Naive thymus-derived CD4-positive, alpha-beta T cell (primary cell): ENCODE measurements at regions not wholly inside any gene's neighbourhood (a gene's known extent, or its start where the extent isn't known, plus 50 kb on each side); places are given as distances from the start of the nearest gene placed in this dataset.
"Not testable (repeated sequence)": the region's sequence is repeated elsewhere in the genome, so short reads cannot be mapped to it uniquely, and the experiment has no call there.

Experiments used
- ATAC-seq: fragments of 150-1000 bp; cut with Tn5 transposase; 2 replicates; pipeline ENCODE4 v1.10.0; 2021; ENCODE audit warnings: mild to moderate bottlenecking, moderate library complexity
- CTCF ChIA-PET: fragments of 350-600 bp; sonication (Branson Sonifier 250); formaldehyde crosslinking; loops from one replicate; lab custom pipeline; 2021; ENCODE audit warnings: antibody characterized with exemption; lab: Charles Lee
- POLR2A ChIA-PET: fragments of 350-600 bp; sonication (Branson Sonifier 250); formaldehyde crosslinking; loops from one replicate; lab custom pipeline; 2021; ENCODE audit warnings: antibody characterized with exemption, inconsistent platforms; lab: Charles Lee
- DNase-seq, 9 donors: peaks; one replicate each; pipeline versions ENCODE4 v3.0.0 to v3.0.0-alpha.2; 2020 to 2022; ENCODE audit warnings: mixed read lengths in 1 of 9
- H3K27ac ChIP-seq: one replicate; pipeline ENCODE4 v1.7.0; 2013; ENCODE audit warnings: mild to moderate bottlenecking, low read depth, low read length, moderate library complexity
- H3K27me3 ChIP-seq, 2 donors: one replicate each; pipeline ENCODE4 v1.7.0; 2013; ENCODE audit warnings: low read length in 2 of 2, mild to moderate bottlenecking in 2 of 2, moderate library complexity in 2 of 2; ENCODE audit not compliant: control insufficient read depth in 2 of 2, insufficient read depth in 2 of 2
- H3K36me3 ChIP-seq, 3 experiments: 1 replicate in 2 of 3; 2 replicates in 1 of 3; pipeline ENCODE4 v1.7.0; 2013; ENCODE audit warnings: low read length in 3 of 3, mild to moderate bottlenecking in 3 of 3, moderate library complexity in 1 of 3; ENCODE audit not compliant: insufficient read depth in 3 of 3, control insufficient read depth in 2 of 3
- H3K4me1 ChIP-seq, 2 donors: one replicate each; pipeline ENCODE4 v1.7.0; 2013; ENCODE audit warnings: low read length in 2 of 2, mild to moderate bottlenecking in 2 of 2, moderate library complexity in 1 of 2; ENCODE audit not compliant: control insufficient read depth in 2 of 2, insufficient read depth in 2 of 2
- H3K4me3 ChIP-seq: 2 replicates; pipeline ENCODE4 v1.7.0; 2013; ENCODE audit warnings: mild to moderate bottlenecking, low read length
- H3K9me3 ChIP-seq, 3 experiments: 1 replicate in 2 of 3; 2 replicates in 1 of 3; pipeline ENCODE4 v1.7.0; 2013; ENCODE audit warnings: low read length in 3 of 3; ENCODE audit not compliant: control insufficient read depth in 2 of 3
- H3K27ac Mint-ChIP-seq, 9 donors: one replicate each; pipeline ENCODE4 v1.8.0; 2020 to 2022; ENCODE audit warnings: mixed read lengths in 9 of 9, mild to moderate bottlenecking in 8 of 9, moderate library complexity in 5 of 9, inconsistent platforms in 2 of 9
- H3K27me3 Mint-ChIP-seq, 5 donors: one replicate each; pipeline ENCODE4 v1.8.0; 2021 to 2022; ENCODE audit warnings: mixed read lengths in 5 of 5, mild to moderate bottlenecking in 1 of 5
- H3K36me3 Mint-ChIP-seq, 5 donors: one replicate each; pipeline ENCODE4 v1.8.0; 2020 to 2022; ENCODE audit warnings: mixed read lengths in 5 of 5, mild to moderate bottlenecking in 3 of 5, inconsistent platforms in 1 of 5
- H3K4me1 Mint-ChIP-seq, 7 donors: one replicate each; pipeline ENCODE4 v1.8.0; 2020 to 2022; ENCODE audit warnings: mixed read lengths in 7 of 7, mild to moderate bottlenecking in 3 of 7, inconsistent platforms in 1 of 7
- H3K4me3 Mint-ChIP-seq, 10 donors: one replicate each; pipeline ENCODE4 v1.8.0; 2020 to 2022; ENCODE audit warnings: mild to moderate bottlenecking in 10 of 10, mixed read lengths in 10 of 10, moderate library complexity in 6 of 10, inconsistent platforms in 2 of 10
- H3K9me3 Mint-ChIP-seq, 11 donors: one replicate each; pipeline ENCODE4 v1.8.0; 2020 to 2022; ENCODE audit warnings: mixed read lengths in 11 of 11, mild to moderate bottlenecking in 4 of 11, inconsistent platforms in 1 of 11, moderate library complexity in 1 of 11
- intact Hi-C, 2 donors: fragments of 100-400 bp; cut with micrococcal nuclease; formaldehyde crosslinking; loops; one replicate each; pipeline ENCODE4 v1.15.1; 2023

- H3K27me3 Mint-ChIP-seq, result peaks cover 0 to 4% (median 0%) of the 10 kb centered on the region in 5 donors
- H3K27ac Mint-ChIP-seq, result no peak overlapping the region
- H3K9me3 Mint-ChIP-seq, result peaks cover 0 to 7% (median 0%) of the 10 kb centered on the region in 11 donors
- no peak for ATAC-seq
- no peak for DNase-seq
- H3K4me1 ChIP-seq, result no peaks in the 10 kb centered on the region
- H3K36me3 Mint-ChIP-seq, result no peaks in the 10 kb centered on the region
- no peak overlapping the region for H3K27ac ChIP-seq
- H3K27me3 ChIP-seq, result no peaks in the 10 kb centered on the region
- no peaks in the 10 kb centered on the region for H3K4me1 Mint-ChIP-seq
- H3K9me3 ChIP-seq, result no peaks in the 10 kb centered on the region
- no peak overlapping the region for H3K4me3 Mint-ChIP-seq
- no peak overlapping the region for H3K4me3 ChIP-seq
- ChIA-PET CTCF (no interaction called here), POLR2A (no interaction called here)
- intact Hi-C loops, result no loop called here
- no peaks in the 10 kb centered on the region for H3K36me3 ChIP-seq
Observed at GRCh38 chr6:22206106-22206505, 90.7 kb downstream of the PRL start.

GRCh38 chr6:22208026-22208425, 88.8 kb downstream of the PRL start:
- Histone ChIP-seq H3K4me3 (no peak overlapping the region), H3K27me3 (no peaks in the 10 kb centered on the region), H3K4me1 (no peaks in the 10 kb centered on the region), H3K9me3 (no peaks in the 10 kb centered on the region), H3K36me3 (no peaks in the 10 kb centered on the region), H3K27ac (no peak overlapping the region)
- Mint-ChIP-seq H3K27me3 (peaks cover 0 to 4% (median 0%) of the 10 kb centered on the region in 5 donors), H3K9me3 (peaks cover 0 to 5% (median 0%) of the 10 kb centered on the region in 11 donors), H3K36me3 (no peaks in the 10 kb centered on the region), H3K27ac (no peak overlapping the region), H3K4me3 (no peak overlapping the region), H3K4me1 (no peaks in the 10 kb centered on the region)
- CTCF ChIA-PET, result no interaction called here
- intact Hi-C loops, result no loop called here
- DNase-seq (no peak), ATAC-seq (no peak)
- POLR2A ChIA-PET, result no interaction called here

DNA sequence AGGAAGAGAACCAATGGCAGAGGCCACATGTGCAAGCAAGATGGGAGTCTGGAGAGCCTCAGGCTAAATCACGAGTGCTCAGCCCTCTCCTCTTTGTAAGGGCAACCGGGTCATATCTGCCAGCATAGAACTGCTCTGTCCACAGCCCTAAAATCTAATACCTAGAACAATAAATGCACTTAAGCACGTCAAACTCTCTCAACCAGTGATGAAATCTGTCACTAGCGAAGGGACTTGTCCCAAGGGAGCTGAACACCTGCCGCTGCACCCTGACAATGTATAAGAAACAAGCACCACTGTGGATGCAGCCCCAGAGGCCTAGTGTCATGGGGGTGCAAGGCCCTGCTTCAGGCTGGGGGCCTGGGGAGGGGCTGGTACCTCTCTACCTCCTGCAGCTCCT, 82.5 kb downstream of the PRL start:
- CTCF ChIA-PET, result no interaction called here

GRCh38 chr6:22215474-22215873, 81.4 kb downstream of the PRL start:
- DNase-seq, ATAC-seq, H3K36me3 Mint-ChIP-seq, H3K4me1 Mint-ChIP-seq, POLR2A ChIA-PET, H3K27me3 ChIP-seq, CTCF ChIA-PET, H3K4me1 ChIP-seq, H3K9me3 ChIP-seq, H3K9me3 Mint-ChIP-seq, H3K27me3 Mint-ChIP-seq, intact Hi-C loops, H3K36me3 ChIP-seq, H3K4me3 ChIP-seq, H3K4me3 Mint-ChIP-seq, H3K27ac Mint-ChIP-seq, H3K27ac ChIP-seq: not testable (repeated sequence)

More for the DNA sequence above, 82.5 kb downstream of the PRL start:
- intact Hi-C loops, result no loop called here
- H3K4me3 ChIP-seq, result no peak overlapping the region
- H3K9me3 Mint-ChIP-seq, result peaks cover 0 to 2% (median 0%) of the 10 kb centered on the region in 11 donors
- H3K36me3 Mint-ChIP-seq, result no peaks in the 10 kb centered on the region
- H3K4me3 Mint-ChIP-seq, result no peak overlapping the region
- no peaks in the 10 kb centered on the region for H3K4me1 Mint-ChIP-seq
- H3K9me3 ChIP-seq, result no peaks in the 10 kb centered on the region
- H3K36me3 ChIP-seq, result no peaks in the 10 kb centered on the region
- no peaks in the 10 kb centered on the region for H3K27me3 Mint-ChIP-seq
- DNase-seq (no peak), ATAC-seq (no peak)
- no peaks in the 10 kb centered on the region for H3K4me1 ChIP-seq
- no peak overlapping the region for H3K27ac ChIP-seq
- no peaks in the 10 kb centered on the region for H3K27me3 ChIP-seq
- no peak overlapping the region for H3K27ac Mint-ChIP-seq
- POLR2A ChIA-PET, result no interaction called here

- no peak overlapping the region for H3K27ac ChIP-seq
- Mint-ChIP-seq H3K4me3 (no peak overlapping the region), H3K4me1 (no peaks in the 10 kb centered on the region), H3K27ac (no peak overlapping the region), H3K36me3 (no peaks in the 10 kb centered on the region), H3K27me3 (no peaks in the 10 kb centered on the region), H3K9me3 (peaks cover 0 to 4% (median 0%) of the 10 kb centered on the region in 11 donors)
- CTCF ChIA-PET, result no interaction called here
- DNase-seq (no peak), ATAC-seq (no peak)
- POLR2A ChIA-PET, result no interaction called here
- no peaks in the 10 kb centered on the region for H3K9me3 ChIP-seq
- no peaks in the 10 kb centered on the region for H3K36me3 ChIP-seq
- no peaks in the 10 kb centered on the region for H3K27me3 ChIP-seq
- no peak overlapping the region for H3K4me3 ChIP-seq
- H3K4me1 ChIP-seq, result no peaks in the 10 kb centered on the region
- intact Hi-C loops, result no loop called here
Observed at GRCh38 chr6:22218410-22218809, 78.4 kb downstream of the PRL start.

DNA sequence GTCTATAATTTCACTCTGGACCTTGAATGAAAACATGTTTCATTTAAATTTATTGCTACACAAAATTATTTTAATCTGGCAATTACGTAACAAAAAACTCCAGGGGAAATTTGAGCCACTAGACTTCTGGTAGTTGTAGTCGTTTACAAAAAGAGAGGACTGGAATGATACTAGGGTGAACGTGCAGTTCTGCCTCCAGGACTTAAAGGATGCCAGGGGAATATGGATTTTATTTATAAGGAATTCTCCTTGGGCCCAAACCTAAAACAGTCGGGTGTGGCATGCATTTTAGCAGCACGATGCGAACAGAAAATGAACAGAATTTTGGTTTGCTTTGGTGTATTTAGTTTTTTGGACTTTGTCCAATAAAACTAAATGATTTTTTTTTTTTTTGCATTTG, 76.9 kb downstream of the PRL start:
- H3K27ac ChIP-seq, result no peak overlapping the region
- no peaks in the 10 kb centered on the region for H3K4me1 Mint-ChIP-seq
- no peak overlapping the region for H3K27ac Mint-ChIP-seq
- no peaks in the 10 kb centered on the region for H3K27me3 ChIP-seq
- no peak for DNase-seq
- H3K4me3 Mint-ChIP-seq, result no peak overlapping the region
- no peak for ATAC-seq
- no peaks in the 10 kb centered on the region for H3K27me3 Mint-ChIP-seq
- peaks cover 0 to 4% (median 0%) of the 10 kb centered on the region in 11 donors for H3K9me3 Mint-ChIP-seq
- intact Hi-C loops, result no loop called here
- H3K4me3 ChIP-seq, result no peak overlapping the region
- H3K36me3 ChIP-seq, result no peaks in the 10 kb centered on the region
- CTCF ChIA-PET, result no interaction called here
- H3K9me3 ChIP-seq, result no peaks in the 10 kb centered on the region
- POLR2A ChIA-PET, result no interaction called here
- no peaks in the 10 kb centered on the region for H3K4me1 ChIP-seq
- no peaks in the 10 kb centered on the region for H3K36me3 Mint-ChIP-seq

- ATAC-seq, result no peak
- no peaks in the 10 kb centered on the region for H3K36me3 ChIP-seq
- Mint-ChIP-seq H3K36me3 (no peaks in the 10 kb centered on the region), H3K4me1 (no peaks in the 10 kb centered on the region), H3K27me3 (no peaks in the 10 kb centered on the region), H3K9me3 (peaks cover 0 to 4% (median 0%) of the 10 kb centered on the region in 11 donors), H3K27ac (peak overlapping the region in 1 of 9 donors; percentile 36), H3K4me3 (no peak overlapping the region)
- H3K9me3 ChIP-seq, result no peaks in the 10 kb centered on the region
- no peak for DNase-seq
- H3K4me3 ChIP-seq, result no peak overlapping the region
- no peaks in the 10 kb centered on the region for H3K4me1 ChIP-seq
- intact Hi-C loops, result no loop called here
- ChIA-PET CTCF (no interaction called here), POLR2A (no interaction called here)
- H3K27ac ChIP-seq, result no peak overlapping the region
- no peaks in the 10 kb centered on the region for H3K27me3 ChIP-seq
Observed at GRCh38 chr6:22221211-22221610, 75.6 kb downstream of the PRL start.
